ENCODE measurements at regions not wholly inside any gene's neighbourhood (a gene's known extent, or its start where the extent isn't known, plus 50 kb on each side); places are given as distances from the start of the nearest gene placed in this dataset.

GRCh38 chr12:107590413-107590812 lies 95.2 kb upstream of the PWP1 start:
- TF ChIP-seq CTCF (IDR thresholded peaks at IDR 0.05; ENCODE audit: control extremely low read depth in 1 of 3, insufficient read depth in 1 of 3, low read depth in 1 of 3, low read length in 3 of 3) (no peak), FOSL1 (IDR thresholded peaks at IDR 0.05; ENCODE audit: insufficient read depth, low read depth, low read length) (no peak), EZH2 (IDR thresholded peaks at IDR 0.05; ENCODE audit: low read depth, low read length, severe bottlenecking) (no peak), SIX5 (IDR thresholded peaks at IDR 0.05; ENCODE audit: low read depth, low read length) (no peak), SUZ12 (IDR thresholded peaks at IDR 0.05; ENCODE audit: low read length) (no peak), EP300 (IDR thresholded peaks at IDR 0.05; ENCODE audit: borderline replicate concordance in 1 of 2, low read depth in 2 of 2, low read length in 2 of 2) (no peak), SP2 (IDR thresholded peaks at IDR 0.05; ENCODE audit: low read length) (no peak), KDM1A (IDR thresholded peaks at IDR 0.05; ENCODE audit: borderline replicate concordance, low read length) (no peak), RFX5 (IDR thresholded peaks at IDR 0.05; ENCODE audit: borderline replicate concordance, low read depth, low read length) (no peak), POLR2AphosphoS5 (IDR thresholded peaks at IDR 0.05; ENCODE audit: low read depth, low read length) (no peak), HDAC2 (IDR thresholded peaks at IDR 0.05; ENCODE audit: borderline replicate concordance in 1 of 2, low read depth in 2 of 2, low read length in 2 of 2) (no peak), TBP (IDR thresholded peaks at IDR 0.05; ENCODE audit: low read depth, low read length) (no peak)

All from H1 (cell line).